ENCODE measurements at regions not wholly inside any gene's neighbourhood (a gene's known extent, or its start where the extent isn't known, plus 50 kb on each side); places are given as distances from the start of the nearest gene placed in this dataset.

- TF ChIP-seq, protein P1, sequence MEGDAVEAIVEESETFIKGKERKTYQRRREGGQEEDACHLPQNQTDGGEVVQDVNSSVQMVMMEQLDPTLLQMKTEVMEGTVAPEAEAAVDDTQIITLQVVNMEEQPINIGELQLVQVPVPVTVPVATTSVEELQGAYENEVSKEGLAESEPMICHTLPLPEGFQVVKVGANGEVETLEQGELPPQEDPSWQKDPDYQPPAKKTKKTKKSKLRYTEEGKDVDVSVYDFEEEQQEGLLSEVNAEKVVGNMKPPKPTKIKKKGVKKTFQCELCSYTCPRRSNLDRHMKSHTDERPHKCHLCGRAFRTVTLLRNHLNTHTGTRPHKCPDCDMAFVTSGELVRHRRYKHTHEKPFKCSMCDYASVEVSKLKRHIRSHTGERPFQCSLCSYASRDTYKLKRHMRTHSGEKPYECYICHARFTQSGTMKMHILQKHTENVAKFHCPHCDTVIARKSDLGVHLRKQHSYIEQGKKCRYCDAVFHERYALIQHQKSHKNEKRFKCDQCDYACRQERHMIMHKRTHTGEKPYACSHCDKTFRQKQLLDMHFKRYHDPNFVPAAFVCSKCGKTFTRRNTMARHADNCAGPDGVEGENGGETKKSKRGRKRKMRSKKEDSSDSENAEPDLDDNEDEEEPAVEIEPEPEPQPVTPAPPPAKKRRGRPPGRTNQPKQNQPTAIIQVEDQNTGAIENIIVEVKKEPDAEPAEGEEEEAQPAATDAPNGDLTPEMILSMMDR (conservative IDR thresholded peaks at IDR 0.05): no peak
Measured at GRCh38 chr1:37274938-37275631, 199.3 kb upstream of the ZC3H12A start.

GRCh38 chr1:37277366-37277765, 197.0 kb upstream of the ZC3H12A start:
- TF ChIP-seq, protein P1 (conservative IDR thresholded peaks at IDR 0.05): no peak
- no peak overlapping the region for H3K27ac ChIP-seq

More at GRCh38 chr1:37274938-37275631, 199.3 kb upstream of the ZC3H12A start:
- no peak overlapping the region for H3K27ac ChIP-seq

GRCh38 chr1:37281354-37281753, 193.0 kb upstream of the ZC3H12A start:
- H3K27ac ChIP-seq: no peak overlapping the region
- TF ChIP-seq, protein P1 (conservative IDR thresholded peaks at IDR 0.05): no peak

- no peak overlapping the region for H3K27ac ChIP-seq
- TF ChIP-seq, protein P1 (conservative IDR thresholded peaks at IDR 0.05): no peak
Measured at GRCh38 chr1:37282764-37283163, 191.6 kb upstream of the ZC3H12A start.

GRCh38 chr1:37284053-37284452, 190.3 kb upstream of the ZC3H12A start:
- TF ChIP-seq, protein P1 (conservative IDR thresholded peaks at IDR 0.05): no peak
- H3K27ac ChIP-seq: no peak overlapping the region

GRCh38 chr1:37286881-37287280, 187.5 kb upstream of the ZC3H12A start:
- TF ChIP-seq, protein P1 (conservative IDR thresholded peaks at IDR 0.05): no peak
- H3K27ac ChIP-seq: no peak overlapping the region

DNA sequence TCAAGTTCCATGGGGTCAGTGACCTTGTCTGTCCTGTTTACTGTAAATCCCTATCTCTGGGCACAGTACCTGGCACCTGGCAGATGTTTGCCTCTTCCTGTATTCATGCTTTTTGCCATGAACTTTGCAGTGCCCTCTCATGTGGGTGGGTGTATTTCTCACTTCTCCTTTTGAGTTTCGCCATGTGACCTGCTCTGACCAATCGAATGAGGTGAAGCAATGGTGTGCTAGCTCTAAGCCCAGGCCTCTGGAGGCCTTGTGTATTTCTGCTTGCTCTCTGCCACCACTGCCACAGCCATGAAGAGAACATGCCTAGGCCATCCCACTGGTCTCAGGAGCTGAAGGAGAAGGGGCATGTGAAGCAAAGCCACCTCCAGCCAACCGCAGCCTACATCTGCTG, 185.5 kb upstream of the ZC3H12A start:
- H3K27ac ChIP-seq: no peak overlapping the region
- TF ChIP-seq, protein P1 (conservative IDR thresholded peaks at IDR 0.05): no peak

All from VCaP (cell line).